Stimulated activated effector memory CD8-positive, alpha-beta T cell treated with anti-CD3 and anti-CD28 coated beads, Interleukin-12 subunit alpha, Interleukin-12 subunit beta, amount 100 ng/mL, for 72 hours (primary cell): ENCODE measurements at regions not wholly inside any gene's neighbourhood (a gene's known extent, or its start where the extent isn't known, plus 50 kb on each side); places are given as distances from the start of the nearest gene placed in this dataset.

Experiments used
- ATAC-seq: fragments of 150-1000 bp; cut with Tn5 transposase; 2 replicates; pipeline ENCODE4 v1.10.0; 2021
- DNase-seq, 2 donors: peaks; one replicate each; pipeline ENCODE4 v3.0.0; 2021 to 2022; ENCODE audit warnings: low spot score in 2 of 2
- H3K27ac Mint-ChIP-seq: one replicate; pipeline ENCODE4 v1.8.0; 2022; ENCODE audit warnings: mild to moderate bottlenecking, mixed read lengths
- H3K36me3 Mint-ChIP-seq: one replicate; pipeline ENCODE4 v1.8.0; 2022; ENCODE audit warnings: mild to moderate bottlenecking, mixed read lengths
- H3K4me1 Mint-ChIP-seq: one replicate; pipeline ENCODE4 v1.8.0; 2022; ENCODE audit warnings: mixed read lengths
- H3K4me3 Mint-ChIP-seq: one replicate; pipeline ENCODE4 v1.8.0; 2022; ENCODE audit warnings: mild to moderate bottlenecking, mixed read lengths
- H3K9me3 Mint-ChIP-seq: one replicate; pipeline ENCODE4 v1.8.0; 2022; ENCODE audit warnings: mixed read lengths

DNA sequence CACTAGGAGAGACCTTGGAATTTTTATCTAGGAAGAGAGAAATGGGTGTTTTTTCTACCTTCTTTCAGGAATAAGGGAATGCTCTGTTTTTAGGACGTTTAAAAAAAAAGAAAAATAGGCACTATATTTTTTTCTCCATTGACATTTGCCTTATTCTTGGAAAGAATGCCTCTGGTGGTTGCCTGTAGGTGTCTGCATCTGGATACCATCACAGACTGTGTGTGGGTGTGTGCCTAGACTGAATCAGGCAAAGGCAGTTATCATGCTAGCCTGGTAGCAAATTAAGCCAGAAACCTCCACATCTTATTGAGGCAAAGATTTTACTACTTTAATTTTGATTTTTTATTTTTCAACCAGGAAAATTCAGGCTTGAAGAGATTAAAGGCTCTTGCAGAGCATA lies 513.6 kb upstream of the KCNMB2 start:
- Mint-ChIP-seq H3K27ac (no peak overlapping the region), H3K4me3 (no peak overlapping the region), H3K4me1 (no peaks in the 10 kb centered on the region), H3K9me3 (no peaks in the 10 kb centered on the region), H3K36me3 (no peaks in the 10 kb centered on the region)
- DNase-seq (no peak), ATAC-seq (no peak)

DNA sequence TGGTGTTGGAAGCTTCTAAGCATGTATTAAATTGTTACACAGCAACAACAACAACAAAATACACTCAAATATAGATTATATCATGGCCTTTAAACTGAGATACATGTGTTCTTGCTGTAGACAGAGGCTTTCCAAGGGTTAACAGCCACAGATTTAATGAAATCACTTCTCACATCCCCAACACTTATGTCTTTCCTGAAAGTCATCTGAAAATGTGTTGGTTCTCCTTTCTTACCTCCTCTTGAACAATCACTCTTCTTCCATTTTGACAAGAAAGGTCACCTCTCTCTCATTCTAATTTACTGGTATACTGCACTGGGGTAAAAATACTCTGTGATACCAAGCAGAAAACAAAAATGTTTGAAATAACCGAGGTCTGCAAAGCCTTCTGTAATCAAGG lies 507.3 kb upstream of the KCNMB2 start:
- H3K4me3 Mint-ChIP-seq = no peak overlapping the region
- no peaks in the 10 kb centered on the region for H3K4me1 Mint-ChIP-seq
- ATAC-seq = no peak
- no peak overlapping the region for H3K27ac Mint-ChIP-seq
- no peaks in the 10 kb centered on the region for H3K36me3 Mint-ChIP-seq
- DNase-seq = no peak
- H3K9me3 Mint-ChIP-seq = no peaks in the 10 kb centered on the region

DNA sequence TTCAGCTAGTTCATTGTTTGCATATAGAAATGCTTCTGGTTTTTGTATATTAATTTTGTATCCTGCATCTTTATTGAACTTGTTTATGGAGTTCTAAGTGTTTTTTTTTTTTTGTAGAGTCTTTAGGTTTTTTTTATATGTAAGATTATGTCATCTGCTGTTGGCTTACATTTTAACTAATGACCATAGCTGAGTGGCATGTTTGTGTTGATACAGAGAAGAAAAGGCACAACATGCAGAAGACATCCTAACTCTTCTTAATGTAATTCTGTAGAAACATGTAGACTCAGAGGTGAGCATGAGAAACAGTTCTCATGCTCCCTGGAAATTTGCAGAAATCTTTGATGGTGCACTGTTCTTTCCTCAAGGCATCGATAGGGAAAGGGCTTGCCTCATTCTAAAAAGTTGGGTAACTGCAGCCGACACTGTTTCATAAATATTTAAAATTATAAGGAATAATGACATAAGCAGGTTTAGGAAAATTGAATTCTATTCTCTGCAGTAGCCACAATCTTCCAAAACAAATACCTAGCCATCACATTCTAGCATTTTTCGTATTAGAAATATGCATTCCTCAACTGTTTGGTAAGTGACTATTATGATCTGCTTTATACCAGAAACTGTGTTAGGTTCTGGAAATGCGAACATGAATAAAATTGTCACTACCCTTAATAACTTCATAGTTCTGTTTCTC lies 499.6 kb upstream of the KCNMB2 start:
- H3K9me3 Mint-ChIP-seq = no peaks in the 10 kb centered on the region
- H3K27ac Mint-ChIP-seq = no peak overlapping the region
- no peak for ATAC-seq
- no peak for DNase-seq
- no peak overlapping the region for H3K4me3 Mint-ChIP-seq
- H3K36me3 Mint-ChIP-seq = no peaks in the 10 kb centered on the region
- no peaks in the 10 kb centered on the region for H3K4me1 Mint-ChIP-seq

DNA sequence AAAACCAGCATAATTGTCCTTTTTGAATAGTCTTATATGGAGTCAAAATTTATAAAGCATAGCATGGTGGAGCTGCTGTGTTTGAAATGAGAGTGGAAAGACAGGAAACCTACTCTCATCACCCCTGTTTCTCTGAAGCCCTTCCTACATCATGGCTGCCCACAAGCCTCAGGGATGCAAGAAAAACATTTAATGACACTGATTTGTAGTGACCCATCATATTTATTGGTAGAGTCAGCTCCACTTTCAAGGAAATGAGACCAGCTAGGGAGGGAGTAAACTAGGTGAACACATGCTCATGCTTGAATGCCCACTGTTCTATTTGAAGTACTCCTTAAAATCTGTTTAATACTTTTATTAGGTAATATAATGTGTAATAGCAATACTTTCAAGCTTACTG lies 494.3 kb upstream of the KCNMB2 start:
- ATAC-seq = no peak
- H3K27ac Mint-ChIP-seq = no peak overlapping the region

DNA sequence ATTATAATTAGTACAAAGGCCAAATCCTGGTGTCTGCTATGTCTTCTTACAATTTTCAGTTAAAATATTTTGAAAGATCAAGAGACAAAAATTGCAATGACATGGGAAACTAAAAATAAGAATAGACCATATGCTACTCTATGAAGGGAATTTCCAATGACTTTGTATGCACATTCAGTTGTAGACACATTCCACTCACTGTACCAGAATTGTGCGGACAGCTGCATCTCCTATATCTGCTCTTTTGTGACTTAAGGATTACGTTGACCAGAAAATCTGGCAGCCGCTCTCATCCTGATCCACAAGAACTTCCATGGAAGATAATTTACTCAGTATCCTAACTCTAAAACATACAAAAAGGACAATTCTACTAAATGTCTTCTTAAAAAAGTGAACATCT lies 493.9 kb upstream of the KCNMB2 start:
- H3K4me1 Mint-ChIP-seq = no peaks in the 10 kb centered on the region
- ATAC-seq = no peak
- no peak overlapping the region for H3K27ac Mint-ChIP-seq
- H3K4me3 Mint-ChIP-seq = no peak overlapping the region
- H3K36me3 Mint-ChIP-seq = no peaks in the 10 kb centered on the region
- H3K9me3 Mint-ChIP-seq = peaks cover 2% of the 10 kb centered on the region
- no peak for DNase-seq

More for the DNA sequence above, 494.3 kb upstream of the KCNMB2 start:
- no peaks in the 10 kb centered on the region for H3K36me3 Mint-ChIP-seq
- no peak for DNase-seq
- no peaks in the 10 kb centered on the region for H3K4me1 Mint-ChIP-seq
- peaks cover 2% of the 10 kb centered on the region for H3K9me3 Mint-ChIP-seq
- H3K4me3 Mint-ChIP-seq = no peak overlapping the region

DNA sequence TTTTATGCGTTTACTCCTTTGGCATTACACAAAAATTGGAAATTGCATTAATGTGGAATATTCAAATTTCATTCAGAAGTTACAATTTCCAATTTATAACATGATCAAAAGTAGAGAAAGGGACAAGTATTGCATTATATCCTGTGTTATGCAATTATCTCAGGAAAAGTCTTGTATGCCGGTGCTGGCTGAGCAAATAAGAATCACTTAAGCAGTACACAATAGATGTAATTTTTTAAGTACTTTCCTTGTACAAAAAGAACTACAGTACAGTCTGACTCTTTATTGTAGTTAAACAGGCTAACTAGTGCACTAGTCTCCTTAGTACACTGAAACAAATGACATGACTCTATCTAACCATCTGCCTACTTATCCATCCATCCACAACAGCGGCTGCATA lies 493.2 kb upstream of the KCNMB2 start:
- no peak overlapping the region for H3K4me3 Mint-ChIP-seq
- no peak for ATAC-seq
- DNase-seq = no peak
- H3K4me1 Mint-ChIP-seq = no peaks in the 10 kb centered on the region
- H3K9me3 Mint-ChIP-seq = peaks cover 2% of the 10 kb centered on the region
- no peak overlapping the region for H3K27ac Mint-ChIP-seq
- no peaks in the 10 kb centered on the region for H3K36me3 Mint-ChIP-seq

DNA sequence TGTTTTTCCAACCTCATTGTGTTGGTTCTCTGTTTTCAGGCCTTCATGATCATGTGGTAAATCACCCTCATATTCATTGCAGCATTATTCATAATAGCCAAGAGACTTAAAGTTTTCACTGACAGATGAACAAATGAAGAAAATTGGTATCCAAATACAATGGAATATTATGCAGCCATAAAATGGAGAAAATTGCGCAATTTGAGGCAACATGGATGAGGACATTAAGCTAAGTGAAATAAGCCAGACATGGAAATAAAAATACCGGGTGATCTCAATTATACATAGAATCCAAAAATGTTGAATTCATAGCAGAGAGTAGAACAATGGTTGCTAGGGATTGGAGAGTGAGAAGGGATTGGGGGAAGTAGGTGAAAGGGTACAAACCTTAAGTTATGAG lies 491.9 kb upstream of the KCNMB2 start:
- H3K9me3 Mint-ChIP-seq = peaks cover 2% of the 10 kb centered on the region
- DNase-seq (no peak), ATAC-seq (no peak)
- no peak overlapping the region for H3K4me3 Mint-ChIP-seq
- no peaks in the 10 kb centered on the region for H3K4me1 Mint-ChIP-seq
- H3K27ac Mint-ChIP-seq = no peak overlapping the region
- no peaks in the 10 kb centered on the region for H3K36me3 Mint-ChIP-seq

DNA sequence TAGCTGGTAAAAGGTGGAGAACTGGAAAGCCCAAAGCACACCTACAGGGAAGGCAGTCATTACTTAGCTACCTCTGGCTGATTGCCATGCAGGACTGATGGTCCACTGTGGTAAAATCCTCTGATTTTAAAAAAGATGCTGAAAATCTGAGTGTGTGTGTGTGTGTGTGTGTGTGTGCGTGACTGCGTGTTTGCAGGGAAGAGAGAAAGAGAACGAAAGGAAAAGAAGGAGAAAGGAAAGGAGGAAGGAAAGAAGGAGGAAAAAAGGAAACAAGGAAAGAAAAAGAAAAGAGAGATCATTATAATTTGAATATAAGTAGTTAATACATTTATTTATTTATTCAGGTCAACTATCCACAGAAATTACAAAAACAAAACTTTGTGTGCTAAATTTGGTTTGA lies 488.7 kb upstream of the KCNMB2 start:
- ATAC-seq (no peak), DNase-seq (no peak)
- H3K4me3 Mint-ChIP-seq = no peak overlapping the region
- no peaks in the 10 kb centered on the region for H3K4me1 Mint-ChIP-seq
- H3K27ac Mint-ChIP-seq = no peak overlapping the region
- H3K36me3 Mint-ChIP-seq = no peaks in the 10 kb centered on the region
- H3K9me3 Mint-ChIP-seq = peaks cover 2% of the 10 kb centered on the region

DNA sequence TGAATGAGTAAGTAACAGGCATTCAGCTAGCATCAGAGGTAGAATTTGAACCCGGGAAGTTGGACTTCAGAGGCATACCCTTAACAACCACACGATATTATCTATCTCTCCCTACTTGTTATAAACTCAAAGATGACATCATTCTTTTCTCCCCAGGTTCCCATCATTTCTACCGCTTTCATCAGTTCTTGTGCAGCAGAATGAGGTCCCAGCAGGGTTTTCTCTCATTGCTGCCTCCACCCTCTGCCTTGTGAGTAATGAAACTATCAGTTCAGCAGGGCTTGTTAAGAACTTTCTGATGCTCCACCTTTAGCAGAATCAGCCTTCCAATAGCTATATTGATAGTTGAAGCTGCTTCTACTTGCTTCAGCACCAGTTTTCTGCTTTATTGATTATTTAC lies 487.5 kb upstream of the KCNMB2 start:
- ATAC-seq (no peak), DNase-seq (no peak)
- H3K4me1 Mint-ChIP-seq = no peaks in the 10 kb centered on the region
- no peaks in the 10 kb centered on the region for H3K36me3 Mint-ChIP-seq
- no peak overlapping the region for H3K4me3 Mint-ChIP-seq
- no peak overlapping the region for H3K27ac Mint-ChIP-seq
- no peaks in the 10 kb centered on the region for H3K9me3 Mint-ChIP-seq

DNA sequence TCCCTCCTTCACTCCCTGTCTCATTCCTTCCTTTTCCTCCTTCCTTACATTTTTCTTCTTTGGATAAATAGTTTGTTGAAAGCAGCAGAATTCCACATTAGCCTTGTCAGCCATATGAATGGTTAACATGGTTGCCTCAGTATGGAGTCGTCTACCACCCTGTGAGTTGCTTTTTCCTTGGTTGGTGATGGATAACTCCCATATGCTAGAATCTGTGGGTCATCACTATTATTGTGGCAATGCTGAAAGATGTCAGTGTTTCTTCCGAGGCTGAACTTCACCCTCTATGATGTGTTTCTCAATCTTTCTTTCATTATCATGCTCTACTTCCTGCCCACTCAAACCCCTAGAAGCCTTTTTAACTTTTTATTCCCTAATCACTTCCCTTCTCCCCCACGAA lies 481.8 kb upstream of the KCNMB2 start:
- H3K27ac Mint-ChIP-seq = no peak overlapping the region
- DNase-seq = no peak
- no peak for ATAC-seq
- no peaks in the 10 kb centered on the region for H3K36me3 Mint-ChIP-seq
- H3K4me1 Mint-ChIP-seq = peaks cover 7% of the 10 kb centered on the region
- H3K9me3 Mint-ChIP-seq = no peaks in the 10 kb centered on the region
- H3K4me3 Mint-ChIP-seq = no peak overlapping the region

DNA sequence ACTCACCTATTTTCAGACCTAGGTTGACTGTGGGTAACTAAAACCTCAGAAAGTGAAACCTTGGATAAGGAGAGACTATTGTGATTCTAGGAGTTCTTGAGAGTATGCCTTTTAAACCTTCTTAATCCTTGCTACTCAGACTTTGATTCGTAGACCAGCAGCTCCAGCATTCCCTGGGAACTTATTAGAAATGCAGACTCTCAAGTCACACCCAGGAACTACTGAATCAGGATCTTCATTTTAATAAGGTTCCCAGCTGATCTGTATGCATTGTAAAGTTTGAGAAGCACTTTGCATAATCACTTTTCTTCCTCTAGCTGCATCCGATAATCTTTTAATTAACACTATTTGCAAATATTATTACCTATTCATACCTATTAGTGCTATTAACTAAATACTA lies 480.3 kb upstream of the KCNMB2 start:
- Mint-ChIP-seq H3K27ac (no peak overlapping the region), H3K36me3 (no peaks in the 10 kb centered on the region), H3K4me3 (no peak overlapping the region), H3K4me1 (peaks cover 7% of the 10 kb centered on the region), H3K9me3 (no peaks in the 10 kb centered on the region)
- DNase-seq = no peak
- ATAC-seq = no peak

DNA sequence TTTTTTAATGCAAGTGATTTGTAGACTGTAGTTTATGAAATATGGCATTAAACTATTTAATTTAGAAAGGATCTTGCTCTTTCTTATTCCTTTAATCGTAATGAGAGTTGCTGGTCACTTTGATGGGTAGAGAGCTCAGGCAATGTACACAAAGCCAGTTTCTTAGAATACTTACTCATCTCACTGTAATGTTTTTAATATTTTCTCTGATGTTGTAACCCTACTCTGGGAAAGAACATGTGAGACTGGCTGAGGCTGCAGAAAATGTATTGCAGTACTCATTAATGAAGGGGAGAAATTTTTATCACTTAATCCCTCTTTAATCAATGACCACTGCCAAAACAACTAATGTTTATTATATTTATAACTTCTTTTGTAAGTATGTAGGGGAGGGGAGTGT lies 479.4 kb upstream of the KCNMB2 start:
- Mint-ChIP-seq H3K4me3 (no peak overlapping the region), H3K27ac (no peak overlapping the region)

DNA sequence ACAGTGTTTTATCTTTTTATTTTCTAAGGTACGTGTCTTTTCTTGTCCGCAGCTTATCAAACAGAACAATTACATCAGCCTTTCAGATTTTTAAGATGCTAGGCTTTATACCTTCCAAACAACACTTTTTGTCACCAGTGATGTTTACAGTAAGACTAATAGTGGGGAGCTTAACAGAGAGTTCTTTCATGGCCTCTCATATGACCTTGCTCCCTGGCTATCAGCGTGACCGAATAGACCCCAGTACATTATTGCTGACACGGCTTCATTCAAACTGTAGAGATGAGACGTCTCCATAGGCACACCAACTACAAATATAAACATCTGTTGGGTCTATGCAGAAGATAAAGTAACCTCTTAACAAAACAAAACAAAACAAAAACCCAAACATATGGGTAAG lies 477.6 kb upstream of the KCNMB2 start:
- no peak for ATAC-seq
- Mint-ChIP-seq H3K4me1 (peaks cover 7% of the 10 kb centered on the region), H3K27ac (no peak overlapping the region), H3K4me3 (no peak overlapping the region), H3K9me3 (no peaks in the 10 kb centered on the region), H3K36me3 (no peaks in the 10 kb centered on the region)
- DNase-seq = no peak

More for the DNA sequence above, 479.4 kb upstream of the KCNMB2 start:
- peaks cover 7% of the 10 kb centered on the region for H3K4me1 Mint-ChIP-seq
- ATAC-seq = no peak
- no peaks in the 10 kb centered on the region for H3K9me3 Mint-ChIP-seq
- DNase-seq = no peak
- H3K36me3 Mint-ChIP-seq = no peaks in the 10 kb centered on the region

DNA sequence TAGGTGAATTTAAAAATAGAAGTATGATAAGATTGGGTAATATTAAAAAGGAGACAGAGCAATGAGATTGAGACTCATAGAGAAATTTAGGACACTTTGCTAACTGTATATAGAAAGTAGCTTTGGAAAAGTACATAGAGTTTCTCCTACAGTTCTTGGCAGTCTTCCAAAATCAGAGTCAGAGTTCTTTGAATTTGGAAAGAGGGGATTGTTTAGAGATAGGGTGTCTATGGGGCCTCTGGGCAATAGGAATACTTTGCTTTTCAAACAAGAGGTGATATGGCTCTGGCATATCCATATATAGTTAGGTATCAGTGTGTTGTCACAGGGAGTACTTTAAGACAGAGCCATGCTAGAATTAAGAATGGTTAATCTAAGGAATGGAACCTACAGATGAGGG lies 477.1 kb upstream of the KCNMB2 start:
- no peaks in the 10 kb centered on the region for H3K9me3 Mint-ChIP-seq
- H3K4me3 Mint-ChIP-seq = no peak overlapping the region
- no peak overlapping the region for H3K27ac Mint-ChIP-seq
- H3K4me1 Mint-ChIP-seq = peaks cover 6% of the 10 kb centered on the region
- DNase-seq (no peak), ATAC-seq (no peak)
- no peaks in the 10 kb centered on the region for H3K36me3 Mint-ChIP-seq

DNA sequence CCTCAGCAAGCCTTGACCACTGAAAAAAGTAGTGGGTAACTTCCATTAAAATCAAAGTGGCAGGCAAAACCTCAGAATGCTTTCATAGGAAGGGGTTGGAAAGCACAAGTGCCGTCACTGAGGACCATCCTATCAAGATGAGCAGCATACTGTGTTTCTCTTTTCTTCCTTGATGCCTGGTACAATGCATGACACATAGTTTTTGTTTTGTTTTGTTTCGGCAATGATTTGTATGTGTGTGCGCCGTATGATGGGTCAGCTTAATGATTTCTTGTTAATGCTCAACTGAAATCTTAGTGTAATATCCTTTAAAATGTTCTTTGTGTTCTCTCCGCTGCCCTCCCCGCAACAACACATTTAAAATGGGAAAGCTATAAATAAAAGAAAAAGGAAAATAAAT lies 476.4 kb upstream of the KCNMB2 start:
- ATAC-seq = no peak
- Mint-ChIP-seq H3K36me3 (no peaks in the 10 kb centered on the region), H3K4me1 (no peaks in the 10 kb centered on the region), H3K27ac (no peak overlapping the region), H3K4me3 (no peak overlapping the region), H3K9me3 (no peaks in the 10 kb centered on the region)
- no peak for DNase-seq

DNA sequence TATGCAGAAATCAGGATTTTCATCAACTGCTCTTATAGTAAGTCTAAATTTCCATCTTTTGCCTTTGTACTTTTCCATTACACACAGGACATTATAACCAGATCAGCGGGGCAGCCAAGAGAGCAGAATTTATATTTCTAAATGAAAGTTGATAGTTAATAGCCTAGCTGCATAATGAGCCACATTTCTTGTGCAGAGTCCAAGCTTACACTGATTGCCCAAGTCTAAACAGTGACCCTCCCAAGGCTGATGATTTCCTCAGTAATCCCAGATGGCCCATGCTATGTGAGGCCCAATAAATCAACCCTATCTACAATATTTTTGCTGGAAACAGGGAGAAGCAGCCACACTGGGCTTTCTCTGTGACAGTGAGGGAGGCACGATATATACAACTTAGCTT lies 475.8 kb upstream of the KCNMB2 start:
- no peak overlapping the region for H3K27ac Mint-ChIP-seq
- DNase-seq (no peak), ATAC-seq (no peak)
- no peak overlapping the region for H3K4me3 Mint-ChIP-seq
- H3K9me3 Mint-ChIP-seq = no peaks in the 10 kb centered on the region
- no peaks in the 10 kb centered on the region for H3K4me1 Mint-ChIP-seq
- H3K36me3 Mint-ChIP-seq = no peaks in the 10 kb centered on the region

DNA sequence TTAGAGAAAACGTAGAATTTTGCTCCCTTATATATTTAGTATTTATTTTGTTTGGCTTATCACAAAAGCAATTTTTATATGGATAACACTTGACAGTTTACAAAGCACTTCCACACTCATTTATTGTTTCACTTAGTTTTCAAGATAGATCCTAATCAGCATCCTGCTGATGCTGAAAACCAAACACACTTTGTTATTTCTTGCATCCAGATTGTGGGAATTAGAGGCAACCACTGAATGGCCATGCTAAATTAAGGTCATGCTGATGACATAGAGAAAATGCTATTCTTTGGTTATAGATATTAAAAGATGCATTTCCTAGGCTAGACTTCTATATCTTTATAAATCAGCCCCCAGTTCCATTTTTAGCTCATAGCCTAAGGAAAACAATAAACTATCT lies 474.1 kb upstream of the KCNMB2 start:
- DNase-seq = no peak
- Mint-ChIP-seq H3K9me3 (no peaks in the 10 kb centered on the region), H3K36me3 (no peaks in the 10 kb centered on the region), H3K4me3 (no peak overlapping the region), H3K27ac (no peak overlapping the region), H3K4me1 (no peaks in the 10 kb centered on the region)
- no peak for ATAC-seq
